Skeletal muscle tissue (tissue), 3 donors: ENCODE measurements at regions not wholly inside any gene's neighbourhood (a gene's known extent, or its start where the extent isn't known, plus 50 kb on each side); places are given as distances from the start of the nearest gene placed in this dataset.

ENCODE experiments used
- H3K27ac ChIP-seq: one replicate; pipeline ENCODE4 v1.7.0; 2013; ENCODE audit warnings: mild to moderate bottlenecking, low read depth, low read length, inconsistent platforms
- H3K27me3 ChIP-seq, 3 donors: one replicate each; pipeline ENCODE4 v1.7.0; 2013; ENCODE audit warnings: low read length in 3 of 3; ENCODE audit not compliant: control insufficient read depth in 3 of 3, insufficient read depth in 3 of 3
- H3K36me3 ChIP-seq, 3 donors: one replicate each; pipeline ENCODE4 v1.7.0; 2013; ENCODE audit warnings: low read length in 3 of 3; ENCODE audit not compliant: control insufficient read depth in 3 of 3, insufficient read depth in 3 of 3
- H3K4me1 ChIP-seq, 3 donors: one replicate each; pipeline ENCODE4 v1.7.0; 2013; ENCODE audit warnings: low read length in 3 of 3, mild to moderate bottlenecking in 3 of 3; ENCODE audit not compliant: control insufficient read depth in 3 of 3, insufficient read depth in 3 of 3
- H3K4me3 ChIP-seq, 3 donors: one replicate each; pipeline ENCODE4 v1.7.0; 2013; ENCODE audit warnings: low read length in 3 of 3
- H3K9ac ChIP-seq, 3 donors: one replicate each; pipeline ENCODE4 v1.7.0; 2013; ENCODE audit warnings: low read length in 3 of 3, mild to moderate bottlenecking in 3 of 3, moderate library complexity in 2 of 3, low read depth in 1 of 3
- H3K9me3 ChIP-seq, 3 donors: one replicate each; pipeline ENCODE4 v1.7.0; 2013; ENCODE audit warnings: low read length in 3 of 3; ENCODE audit not compliant: control insufficient read depth in 3 of 3
- donor health status: Osteomylitis.

DNA sequence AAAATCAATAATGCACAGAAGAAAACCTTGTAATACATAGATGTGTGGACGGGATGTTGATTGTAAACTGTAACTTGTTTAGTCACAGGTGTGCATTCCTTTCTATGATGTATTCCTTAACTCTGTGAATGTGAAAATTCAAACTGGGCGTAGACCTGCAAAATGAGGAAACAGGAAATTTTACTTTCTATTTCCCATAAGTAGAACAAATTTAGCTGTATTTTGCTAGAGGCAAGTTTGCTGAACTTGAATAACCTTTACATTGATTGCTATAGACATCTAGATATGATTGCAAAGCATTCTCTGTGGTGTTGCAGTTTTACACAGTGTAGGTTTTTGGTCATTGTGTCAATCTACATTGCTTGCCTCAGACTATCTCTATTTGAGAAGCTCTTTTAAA is 368.4 kb upstream of the MAN1A1 start:
- no peaks in the 10 kb centered on the region for H3K27me3 ChIP-seq
- H3K9ac ChIP-seq: no peak overlapping the region
- H3K27ac ChIP-seq: no peak overlapping the region
- no peak overlapping the region for H3K4me3 ChIP-seq
- H3K36me3 ChIP-seq: no peaks in the 10 kb centered on the region
- no peaks in the 10 kb centered on the region for H3K4me1 ChIP-seq
- no peaks in the 10 kb centered on the region for H3K9me3 ChIP-seq

DNA sequence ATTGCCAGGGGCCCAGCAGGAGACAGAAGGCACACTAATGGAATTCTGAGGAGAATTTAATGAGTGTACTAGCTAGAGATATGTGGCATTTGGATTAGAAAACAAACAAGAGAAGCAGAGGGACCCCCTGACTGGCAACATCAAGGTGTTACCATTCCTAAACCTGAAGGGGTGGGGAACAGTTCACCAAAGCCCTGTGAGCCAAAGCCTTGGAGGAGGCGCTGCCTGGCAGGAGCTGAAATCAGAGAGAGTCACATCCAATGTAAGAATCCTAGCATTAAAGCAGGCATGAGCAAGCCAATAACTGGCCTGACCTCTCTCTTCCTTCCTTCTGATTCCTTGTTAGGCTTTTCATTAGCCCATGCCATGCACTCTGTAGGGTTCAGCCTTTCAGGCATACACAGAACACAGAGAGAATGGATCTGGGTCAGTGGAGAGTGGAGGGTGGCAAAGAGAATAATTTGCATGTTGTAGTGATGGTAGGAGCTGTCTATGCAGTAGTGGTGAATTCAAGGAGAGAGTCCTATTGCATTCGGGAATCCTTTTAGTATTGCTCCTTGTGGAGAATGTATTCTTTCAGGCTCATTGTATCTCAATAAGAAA is 367.2 kb upstream of the MAN1A1 start:
- H3K27me3 ChIP-seq: no peaks in the 10 kb centered on the region
- H3K36me3 ChIP-seq: no peaks in the 10 kb centered on the region
- no peak overlapping the region for H3K4me3 ChIP-seq
- H3K4me1 ChIP-seq: no peaks in the 10 kb centered on the region
- H3K9me3 ChIP-seq: no peaks in the 10 kb centered on the region
- H3K9ac ChIP-seq: no peak overlapping the region
- no peak overlapping the region for H3K27ac ChIP-seq

DNA sequence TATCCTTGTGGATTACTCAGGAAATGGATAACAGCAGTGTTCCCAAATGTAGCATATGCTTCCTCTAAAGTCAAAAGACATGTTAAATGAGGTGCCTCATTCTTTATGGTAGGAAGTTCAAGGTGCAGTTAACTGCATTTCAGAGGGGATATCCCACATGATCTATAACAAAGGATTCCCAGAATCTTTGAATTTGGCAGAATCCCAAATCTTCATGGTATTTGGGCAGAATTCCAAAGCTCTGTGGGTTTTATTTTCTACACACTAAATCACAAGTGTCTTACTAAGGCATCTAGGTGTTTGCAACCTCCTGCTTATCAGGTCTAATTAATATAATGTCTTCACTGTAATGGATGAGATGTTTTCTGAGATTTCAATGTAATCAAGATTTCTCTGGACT is 364.3 kb upstream of the MAN1A1 start:
- H3K36me3 ChIP-seq: no peaks in the 10 kb centered on the region
- H3K27ac ChIP-seq: no peak overlapping the region
- H3K4me3 ChIP-seq: no peak overlapping the region
- H3K27me3 ChIP-seq: no peaks in the 10 kb centered on the region
- no peak overlapping the region for H3K9ac ChIP-seq
- H3K9me3 ChIP-seq: no peaks in the 10 kb centered on the region
- H3K4me1 ChIP-seq: no peaks in the 10 kb centered on the region

DNA sequence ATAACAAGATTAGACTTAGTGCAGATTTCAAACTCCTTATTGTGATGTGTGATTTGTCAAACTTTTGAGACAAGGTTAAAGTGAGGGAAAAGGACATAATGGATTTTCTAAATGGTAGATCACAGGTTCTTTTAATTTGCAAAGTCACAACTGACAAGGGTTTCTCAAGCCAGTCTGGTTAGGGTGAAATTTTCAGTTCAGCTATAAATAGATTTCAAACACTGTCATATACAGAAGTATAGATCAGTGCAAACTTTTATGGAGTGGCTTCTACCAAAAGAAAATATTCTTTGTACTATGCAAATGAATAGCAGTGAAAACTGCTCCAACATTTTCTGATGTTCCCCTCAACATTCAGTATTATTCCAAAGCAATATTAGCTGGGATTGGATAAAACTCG is 337.1 kb upstream of the MAN1A1 start:
- H3K27ac ChIP-seq: no peak overlapping the region
- no peaks in the 10 kb centered on the region for H3K36me3 ChIP-seq
- H3K27me3 ChIP-seq: no peaks in the 10 kb centered on the region
- H3K4me3 ChIP-seq: no peak overlapping the region
- H3K9me3 ChIP-seq: no peaks in the 10 kb centered on the region
- H3K4me1 ChIP-seq: no peaks in the 10 kb centered on the region
- no peak overlapping the region for H3K9ac ChIP-seq

DNA sequence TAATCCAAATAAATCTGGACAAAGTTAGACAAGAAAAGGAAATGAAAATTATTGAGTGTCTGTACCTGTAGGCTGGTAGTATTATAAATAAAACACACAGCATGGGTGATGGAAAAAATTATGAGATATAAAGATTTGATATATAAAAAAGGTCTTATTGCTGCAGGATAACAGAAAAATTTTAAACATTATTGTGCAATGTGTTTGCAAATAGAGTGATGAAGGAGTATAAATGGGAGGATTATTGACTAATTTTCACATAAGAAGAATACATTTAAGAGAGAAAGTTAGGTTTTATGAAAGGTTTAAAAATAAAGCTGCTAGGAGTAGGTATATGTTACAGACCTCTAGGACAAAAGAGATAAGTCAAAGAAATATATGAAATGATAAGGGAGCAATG is 336.7 kb upstream of the MAN1A1 start:
- Histone ChIP-seq H3K36me3 (no peaks in the 10 kb centered on the region), H3K9ac (no peak overlapping the region), H3K27me3 (no peaks in the 10 kb centered on the region), H3K27ac (no peak overlapping the region), H3K4me3 (no peak overlapping the region), H3K9me3 (no peaks in the 10 kb centered on the region), H3K4me1 (no peaks in the 10 kb centered on the region)

DNA sequence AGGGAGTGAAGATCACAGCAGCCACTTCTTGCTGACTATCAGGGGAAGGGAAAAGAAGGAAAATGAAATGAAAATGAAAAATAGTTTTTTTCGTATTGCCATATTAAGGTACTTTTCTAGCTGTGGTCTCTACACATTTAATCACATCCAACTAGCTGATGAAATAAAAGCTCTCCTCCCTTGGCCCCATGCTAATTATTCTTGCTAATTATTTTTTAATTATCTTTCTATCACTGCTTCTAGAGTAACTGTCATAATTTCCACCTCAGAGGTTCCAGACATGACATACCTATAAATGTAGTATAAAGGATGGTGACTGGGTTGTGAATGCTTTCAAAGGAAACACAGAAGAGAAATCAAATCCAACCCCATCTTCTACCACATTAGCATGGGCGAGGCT is 334.1 kb upstream of the MAN1A1 start:
- no peak overlapping the region for H3K27ac ChIP-seq
- no peak overlapping the region for H3K4me3 ChIP-seq
- H3K27me3 ChIP-seq: no peaks in the 10 kb centered on the region
- H3K4me1 ChIP-seq: no peaks in the 10 kb centered on the region
- H3K9me3 ChIP-seq: no peaks in the 10 kb centered on the region
- H3K9ac ChIP-seq: no peak overlapping the region
- no peaks in the 10 kb centered on the region for H3K36me3 ChIP-seq

DNA sequence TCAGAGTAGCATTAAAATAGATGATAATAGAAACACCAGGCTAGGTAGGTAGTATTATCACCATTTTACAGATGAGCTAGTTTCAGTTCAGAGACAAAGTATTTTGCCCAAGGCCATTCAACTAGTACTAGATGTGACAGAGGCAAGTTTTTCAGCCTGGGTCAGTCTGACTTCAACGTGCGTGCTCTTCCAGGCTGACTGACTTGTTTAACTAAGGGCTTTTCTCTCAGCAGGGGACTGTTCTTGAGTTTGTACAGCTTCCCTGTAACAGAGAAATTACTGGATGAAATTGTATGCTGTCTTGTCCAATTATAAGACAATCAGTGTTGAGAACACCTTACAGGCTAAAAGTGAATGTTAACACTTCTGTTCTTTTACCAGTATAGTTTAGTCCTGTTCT is 333.5 kb upstream of the MAN1A1 start:
- Histone ChIP-seq H3K9me3 (no peaks in the 10 kb centered on the region), H3K36me3 (no peaks in the 10 kb centered on the region), H3K27ac (no peak overlapping the region), H3K4me3 (no peak overlapping the region), H3K9ac (no peak overlapping the region), H3K4me1 (no peaks in the 10 kb centered on the region), H3K27me3 (no peaks in the 10 kb centered on the region)

DNA sequence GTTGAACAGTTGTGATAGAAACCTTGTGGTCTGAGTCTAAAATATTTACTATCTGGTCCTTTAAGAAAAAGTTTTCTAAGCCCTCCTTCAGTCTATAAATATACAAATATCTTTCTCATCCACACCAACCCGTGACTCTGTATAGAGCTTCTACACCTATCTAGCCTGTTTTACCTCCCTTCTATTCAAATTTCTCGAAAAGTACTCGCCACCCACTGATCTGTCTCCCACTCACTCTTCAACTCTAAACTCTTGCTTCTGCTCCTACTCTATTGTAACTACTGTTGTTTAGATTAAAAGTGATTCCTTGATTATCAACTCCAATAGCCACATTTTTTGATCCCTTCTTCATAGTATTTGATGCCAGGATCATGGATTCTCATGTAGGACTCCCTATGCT is 329.4 kb upstream of the MAN1A1 start:
- Histone ChIP-seq H3K9ac (no peak overlapping the region), H3K36me3 (no peaks in the 10 kb centered on the region), H3K27me3 (no peaks in the 10 kb centered on the region), H3K9me3 (no peaks in the 10 kb centered on the region), H3K4me3 (no peak overlapping the region), H3K4me1 (no peaks in the 10 kb centered on the region), H3K27ac (no peak overlapping the region)

DNA sequence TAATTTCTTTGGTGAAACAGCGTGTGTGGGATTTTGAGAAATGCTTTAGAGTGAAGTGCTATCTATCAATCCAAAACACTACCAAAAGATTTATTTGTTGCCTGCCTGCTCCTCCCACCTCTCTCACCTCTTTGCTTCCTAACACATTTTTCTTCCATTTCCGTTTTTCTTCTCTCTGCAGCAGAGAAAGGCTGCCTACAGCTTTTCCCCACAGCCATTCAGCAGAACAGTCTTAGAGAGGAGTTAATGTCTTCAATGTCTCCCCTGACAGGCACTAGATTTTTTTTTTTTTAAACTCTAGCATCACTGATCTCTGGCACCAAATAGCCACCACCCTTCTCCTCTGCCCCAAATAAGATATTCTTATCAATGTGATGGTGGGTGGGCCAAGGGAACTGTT is 327.8 kb upstream of the MAN1A1 start:
- no peak overlapping the region for H3K9ac ChIP-seq
- H3K36me3 ChIP-seq: no peaks in the 10 kb centered on the region
- H3K27me3 ChIP-seq: no peaks in the 10 kb centered on the region
- H3K9me3 ChIP-seq: no peaks in the 10 kb centered on the region
- no peak overlapping the region for H3K27ac ChIP-seq
- no peaks in the 10 kb centered on the region for H3K4me1 ChIP-seq
- H3K4me3 ChIP-seq: no peak overlapping the region

DNA sequence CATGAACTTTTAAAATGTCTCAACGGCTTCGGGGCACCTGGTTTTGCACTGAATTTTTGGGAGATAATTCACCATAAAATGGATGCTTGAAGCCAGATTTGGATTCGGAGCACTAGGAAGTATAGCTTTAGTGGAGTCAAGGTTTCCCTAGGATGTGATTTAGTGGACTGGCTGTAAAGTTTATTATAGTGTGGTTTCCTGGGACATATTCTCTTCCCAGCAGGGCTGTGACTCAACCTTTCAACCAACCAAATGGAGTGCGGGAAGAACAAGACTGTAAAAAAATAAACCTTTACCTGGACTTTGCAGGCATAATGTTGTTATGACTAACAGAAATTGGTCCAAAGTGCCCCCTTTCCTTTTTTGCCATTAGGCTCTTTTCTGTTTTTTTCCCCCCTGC is 327.4 kb upstream of the MAN1A1 start:
- no peak overlapping the region for H3K9ac ChIP-seq
- H3K4me3 ChIP-seq: no peak overlapping the region
- no peak overlapping the region for H3K27ac ChIP-seq
- no peaks in the 10 kb centered on the region for H3K4me1 ChIP-seq
- H3K27me3 ChIP-seq: no peaks in the 10 kb centered on the region
- no peaks in the 10 kb centered on the region for H3K36me3 ChIP-seq
- H3K9me3 ChIP-seq: no peaks in the 10 kb centered on the region

DNA sequence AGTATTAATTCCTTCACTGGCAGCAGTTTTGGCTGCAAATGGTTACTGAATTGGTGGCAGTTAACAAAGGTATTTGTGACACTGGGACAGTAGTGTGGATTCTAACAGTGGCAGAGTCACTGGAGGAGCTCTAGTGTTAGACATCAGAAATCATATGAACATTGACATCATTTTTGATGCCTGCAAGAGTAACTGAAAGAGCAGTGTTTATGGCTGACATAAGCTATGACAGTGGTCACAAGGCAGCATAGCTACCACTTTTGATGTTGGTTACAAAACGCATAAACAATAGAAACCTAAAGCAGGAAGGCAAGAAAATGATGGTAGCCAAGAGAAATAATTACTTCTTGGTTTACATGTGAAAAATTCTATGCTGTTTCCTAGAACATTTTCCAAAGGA is 326.7 kb upstream of the MAN1A1 start:
- H3K36me3 ChIP-seq: no peaks in the 10 kb centered on the region

More for the DNA sequence above, 326.7 kb upstream of the MAN1A1 start:
- H3K9ac ChIP-seq: no peak overlapping the region
- no peaks in the 10 kb centered on the region for H3K27me3 ChIP-seq
- no peaks in the 10 kb centered on the region for H3K9me3 ChIP-seq
- no peaks in the 10 kb centered on the region for H3K4me1 ChIP-seq
- no peak overlapping the region for H3K4me3 ChIP-seq
- no peak overlapping the region for H3K27ac ChIP-seq
